Fibroblast of skin of left quadriceps (primary cell): ENCODE measurements at regions not wholly inside any gene's neighbourhood (a gene's known extent, or its start where the extent isn't known, plus 50 kb on each side); places are given as distances from the start of the nearest gene placed in this dataset.

ENCODE experiments used
- DNase-seq, 2 experiments: peaks; one replicate each; pipeline ENCODE4 v3.0.0-alpha.2; 2013; ENCODE audit warnings: low read depth in 2 of 2

GRCh38 chr4:125434136-125434535, 119.4 kb downstream of the FAT4 start:
- DNase-seq, result no peak

DNA sequence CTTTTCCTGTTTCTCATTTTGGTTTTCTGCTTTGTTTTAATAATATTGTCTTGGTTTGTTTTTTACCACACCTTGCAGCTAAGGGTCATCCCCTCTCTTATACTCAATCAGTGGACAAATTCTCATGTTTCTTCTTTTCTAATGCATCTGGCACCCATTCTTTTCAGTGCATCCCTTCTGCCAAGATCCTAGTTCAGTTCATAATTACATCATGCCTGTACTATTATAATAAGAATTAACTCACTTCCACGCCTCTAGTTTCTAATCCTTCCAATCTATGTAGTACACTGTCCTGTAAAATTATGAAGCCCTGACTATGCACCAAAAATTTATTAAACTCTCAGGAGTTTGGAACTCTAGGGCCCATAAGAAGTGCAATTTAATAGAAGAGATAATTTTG, 126.1 kb downstream of the FAT4 start:
- no peak for DNase-seq

DNA sequence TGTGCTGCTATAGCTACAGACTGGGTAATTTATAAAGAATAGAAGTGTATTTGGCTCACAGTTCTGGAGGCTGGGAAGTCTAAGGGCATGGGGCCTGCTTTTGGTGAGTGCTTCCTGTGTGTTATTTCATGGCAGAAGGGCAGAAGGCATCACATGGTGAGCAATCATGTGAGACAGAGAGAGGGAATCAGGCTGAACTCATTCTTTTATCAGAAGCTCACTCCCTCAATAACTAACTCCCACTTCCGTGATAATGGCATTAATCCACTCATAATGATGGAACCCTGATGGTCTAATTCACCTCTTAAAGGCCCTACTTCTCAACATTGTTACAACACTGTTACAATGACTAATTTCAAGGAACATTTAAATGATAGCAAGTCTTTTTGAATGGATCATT, 129.4 kb downstream of the FAT4 start:
- no peak for DNase-seq

- no peak for DNase-seq
Observed at GRCh38 chr4:125445525-125445924, 130.8 kb downstream of the FAT4 start.

DNA sequence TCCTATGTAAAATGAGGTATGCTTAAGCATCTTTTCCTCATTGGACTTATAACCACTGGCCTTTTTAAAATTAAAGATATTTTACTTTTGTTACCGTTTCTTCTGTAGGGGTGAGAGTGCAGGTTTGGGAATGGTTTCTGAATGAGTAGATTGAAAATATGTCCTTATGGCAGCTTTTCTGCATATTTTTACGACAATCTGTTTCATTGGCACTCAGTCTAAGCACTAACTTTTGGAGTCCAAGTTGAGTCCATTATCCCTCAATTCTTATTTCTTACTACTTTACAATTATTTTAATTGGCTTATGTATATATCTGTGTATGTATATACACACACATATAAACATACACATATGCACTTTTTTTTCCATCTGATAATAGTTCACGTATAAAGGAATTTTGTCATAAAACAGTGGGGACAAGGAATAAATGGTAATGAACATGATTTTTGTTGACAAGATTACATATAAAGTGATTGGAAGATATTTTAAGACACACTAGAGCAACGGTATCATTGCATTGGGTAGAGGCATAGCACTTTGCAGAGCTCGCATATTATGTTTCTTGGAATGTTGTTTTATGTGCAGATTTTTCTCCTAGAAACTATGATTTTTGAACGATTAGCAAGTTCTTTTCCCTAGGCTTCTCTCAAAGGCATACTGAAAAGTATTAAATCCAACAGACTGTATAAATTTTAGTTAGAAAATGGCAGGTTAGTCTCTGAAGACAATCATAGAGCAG, 133.0 kb downstream of the FAT4 start:
- DNase-seq, result no peak

DNA sequence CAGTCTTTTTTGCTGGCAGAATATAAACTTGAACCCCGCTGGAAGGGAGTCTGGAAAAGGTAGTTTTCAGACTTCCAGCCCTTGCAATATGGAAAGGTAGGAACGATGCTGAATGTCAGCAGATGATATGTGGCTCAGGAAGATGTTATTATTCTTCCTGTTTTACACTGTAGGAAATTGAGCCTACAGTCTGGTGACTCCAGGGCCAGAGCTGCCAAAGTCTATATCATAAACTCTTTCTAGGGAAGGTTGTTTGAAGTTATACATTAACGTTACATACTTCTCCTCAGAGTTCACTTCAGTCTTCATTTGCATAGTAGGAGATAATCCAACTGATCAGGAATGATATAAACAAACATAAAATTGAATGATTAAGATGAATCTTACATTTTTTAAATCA, 141.3 kb downstream of the FAT4 start:
- no peak for DNase-seq

DNA sequence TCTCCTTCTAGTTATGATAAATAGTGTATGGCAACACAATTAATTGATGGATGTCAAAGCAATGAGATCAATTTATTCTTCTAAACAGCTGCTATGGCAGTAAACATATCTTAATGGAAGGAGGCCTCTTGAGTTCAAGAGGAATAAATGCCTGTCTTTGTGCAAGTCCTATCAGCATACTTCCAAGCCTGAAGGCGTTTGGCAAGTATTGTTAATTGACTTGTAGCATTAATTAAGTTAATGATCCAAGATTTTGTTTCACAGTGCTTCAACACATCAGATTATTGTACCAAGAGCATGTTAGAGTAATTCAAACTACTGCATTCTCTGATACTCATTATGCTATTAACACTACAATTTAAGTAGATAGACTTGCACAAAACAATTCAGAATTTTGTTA, 144.8 kb downstream of the FAT4 start:
- DNase-seq, result no peak

GRCh38 chr4:125461676-125462363, 147.1 kb downstream of the FAT4 start:
- DNase-seq, result no peak

DNA sequence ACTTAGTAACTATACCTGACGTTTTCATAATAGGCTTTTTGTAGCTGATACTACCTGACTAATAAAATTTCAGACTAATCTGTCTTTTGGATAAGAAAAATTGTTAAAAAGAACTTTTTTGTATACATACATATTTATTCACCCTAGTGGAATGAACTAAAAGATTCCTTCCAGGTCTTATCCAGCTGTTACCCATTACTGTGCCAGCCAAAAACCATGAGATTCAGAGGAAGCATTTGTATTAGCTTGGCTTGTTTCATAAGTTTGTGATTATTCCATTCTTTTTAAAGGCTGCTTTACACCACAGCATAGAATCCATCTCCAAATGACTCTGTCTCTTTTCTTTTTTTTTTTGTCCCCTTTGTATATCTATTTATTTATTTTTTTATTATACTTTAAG, 149.4 kb downstream of the FAT4 start:
- DNase-seq, result no peak

- DNase-seq, result no peak
Observed at GRCh38 chr4:125481334-125482045, 166.7 kb downstream of the FAT4 start.

DNA sequence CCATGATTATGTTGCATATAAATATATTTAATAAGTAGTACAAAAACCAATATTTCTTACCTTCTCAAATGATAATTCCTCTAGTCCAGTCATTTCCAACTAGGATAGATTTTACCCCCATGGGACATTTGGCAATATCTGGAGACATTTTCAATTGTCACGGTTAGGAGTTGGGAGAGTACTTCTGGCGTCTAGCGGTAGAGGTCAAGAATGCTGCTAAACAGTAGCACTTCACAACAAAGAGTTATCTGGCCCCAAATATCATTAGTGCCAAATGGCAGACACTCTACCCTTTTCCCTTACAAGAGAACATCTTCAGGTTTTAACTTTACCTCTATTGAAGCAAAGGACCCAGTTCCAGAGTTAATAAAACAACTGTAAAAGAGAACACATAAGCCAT, 168.1 kb downstream of the FAT4 start:
- no peak for DNase-seq

- peak; percentile 14 to 30 for DNase-seq
Observed at GRCh38 chr4:125483278-125483677, 168.5 kb downstream of the FAT4 start.

DNA sequence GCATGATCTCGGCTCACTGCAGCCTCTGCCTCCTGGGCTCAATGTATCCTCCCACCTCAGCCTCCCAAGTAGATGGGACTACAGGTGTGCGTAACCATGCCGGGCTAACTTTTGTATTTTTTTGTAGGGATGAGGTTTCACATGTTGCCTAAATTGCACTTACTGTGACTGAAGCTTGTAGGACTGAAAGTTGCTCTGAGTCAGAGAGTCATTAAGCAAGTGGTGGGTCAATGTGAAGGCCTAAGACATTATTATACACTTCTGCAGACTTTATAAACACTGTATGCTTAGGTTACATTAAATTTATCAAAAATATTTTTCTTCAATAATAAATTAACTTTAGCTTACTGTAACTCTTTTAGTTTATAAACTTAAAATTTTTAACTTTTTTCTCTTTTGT, 170.2 kb downstream of the FAT4 start:
- no peak for DNase-seq

DNA sequence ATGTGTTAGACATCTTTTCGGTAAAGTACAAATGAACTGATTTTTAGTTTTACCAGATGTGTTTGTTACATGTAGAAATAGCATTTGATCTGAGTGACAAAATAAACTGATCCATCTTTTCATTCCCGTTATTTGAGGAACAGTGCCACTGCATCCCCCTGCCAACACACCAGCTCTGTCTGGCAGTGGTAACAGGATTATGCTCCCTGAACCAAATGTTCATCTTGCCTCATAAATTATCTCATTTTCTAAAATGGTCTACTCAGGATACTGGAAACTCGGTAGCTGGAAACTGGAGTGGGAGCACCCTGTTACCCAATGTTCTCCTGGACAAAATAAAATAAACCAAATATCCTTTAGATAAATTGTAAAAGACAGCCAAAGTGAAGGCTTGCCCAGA, 171.6 kb downstream of the FAT4 start:
- DNase-seq, result no peak

- DNase-seq, result no peak
Observed at GRCh38 chr4:125489952-125490690, 175.4 kb downstream of the FAT4 start.

- DNase-seq, result peak; percentile 1 to 3
Observed at GRCh38 chr4:125492957-125493356, 178.2 kb downstream of the FAT4 start.

DNA sequence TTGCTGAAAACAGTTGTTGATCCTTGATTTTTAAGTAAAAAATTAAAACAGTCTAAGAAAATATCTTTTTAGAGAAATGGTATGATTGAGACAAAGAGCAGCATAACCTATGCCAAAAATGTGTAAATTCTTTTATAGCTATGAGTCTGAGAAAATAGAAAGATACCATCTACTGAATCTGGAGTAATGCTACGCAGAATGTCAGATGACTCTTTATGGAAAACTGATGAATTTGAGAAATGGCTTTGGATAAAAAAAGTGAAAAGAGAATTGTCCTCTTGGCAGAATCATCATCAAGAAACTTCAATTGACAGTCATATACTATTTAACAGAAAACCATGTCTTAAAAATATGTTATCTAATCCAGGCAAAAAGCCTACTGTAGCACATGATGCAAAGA, 183.1 kb downstream of the FAT4 start:
- no peak for DNase-seq

DNA sequence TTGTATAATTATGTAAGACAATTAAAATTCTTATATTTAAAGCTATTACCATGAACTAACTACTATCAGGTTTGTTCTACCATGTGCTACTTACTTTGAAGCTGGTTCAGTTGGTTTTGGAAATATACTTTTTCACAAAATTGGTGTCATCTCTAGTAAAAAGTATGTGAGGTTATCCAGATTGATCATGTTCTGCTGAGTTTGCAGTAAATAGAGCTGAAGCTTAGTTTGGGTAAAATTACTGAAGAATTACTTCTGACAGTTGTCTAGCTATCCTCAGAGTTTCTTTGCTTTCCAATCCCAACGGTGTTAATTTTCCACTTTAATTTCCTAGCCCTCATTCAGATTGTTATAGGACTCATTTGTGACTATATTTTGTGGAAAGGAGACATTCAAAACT, 184.2 kb downstream of the FAT4 start:
- DNase-seq, result no peak

- DNase-seq, result no peak
Observed at GRCh38 chr4:125501090-125501489, 186.3 kb downstream of the FAT4 start.

DNA sequence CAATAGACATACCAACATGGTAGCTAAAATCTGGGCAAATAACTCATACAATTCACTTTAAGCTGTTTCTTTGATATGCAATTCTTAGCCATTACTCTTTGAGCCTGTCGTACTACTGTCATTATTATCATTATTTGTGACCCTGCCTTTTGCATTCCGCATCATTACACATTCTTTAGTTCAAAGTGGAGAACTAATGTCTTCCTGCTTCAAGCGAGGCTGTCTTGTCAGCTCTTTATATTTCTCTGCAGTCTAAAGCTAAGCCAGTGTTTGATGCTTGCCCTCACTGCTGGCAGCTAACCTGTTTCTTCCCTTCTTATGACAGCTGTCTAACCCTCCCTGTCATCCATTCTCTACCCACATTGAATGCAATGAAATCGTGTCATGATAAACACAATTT, 186.8 kb downstream of the FAT4 start:
- no peak for DNase-seq

DNA sequence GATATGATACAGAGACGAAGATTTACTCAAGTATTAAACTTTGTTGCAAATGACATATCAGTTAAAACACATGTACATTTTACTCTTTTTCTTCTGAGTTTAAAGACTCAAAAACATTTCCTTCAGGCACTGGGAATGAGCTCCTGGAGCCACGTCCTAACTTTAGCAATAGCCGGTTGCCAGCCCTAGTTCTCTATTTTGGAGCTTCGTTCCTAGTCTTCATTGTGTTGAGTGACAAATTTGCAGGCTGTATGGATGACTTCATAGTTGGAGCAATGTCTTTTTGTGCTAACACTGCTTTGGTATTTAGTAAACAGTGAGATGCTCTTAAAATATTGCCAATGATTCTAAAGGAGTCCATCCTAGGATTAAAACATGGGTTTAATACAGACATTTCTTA, 190.9 kb downstream of the FAT4 start:
- DNase-seq, result no peak

- DNase-seq, result no peak
Observed at GRCh38 chr4:125507141-125507540, 192.4 kb downstream of the FAT4 start.
